GM12892 (cell line): ENCODE measurements at regions not wholly inside any gene's neighbourhood (a gene's known extent, or its start where the extent isn't known, plus 50 kb on each side); places are given as distances from the start of the nearest gene placed in this dataset.

Experiments
- DNase-seq: peaks from one replicate; pipeline ENCODE4 v3.0.0; 2011; ENCODE audit not compliant: insufficient read length
- FAIRE-seq: peaks from 2 replicates; lab custom pipeline; 2011; peaks lifted over from hg19 to GRCh38; lab: Jason Lieb, UNC
- POLR2A ChIP-seq: IDR thresholded peaks from 2 replicates; pipeline ENCODE4 v1.6.1; 2011; ENCODE audit warnings: low read depth, low read length, control low read depth
- POLR2AphosphoS5 ChIP-seq: IDR thresholded peaks from 2 replicates; pipeline ENCODE4 v1.6.1; 2011; ENCODE audit warnings: low read depth, low read length, control low read depth
- TAF1 ChIP-seq: IDR thresholded peaks from 2 replicates; pipeline ENCODE4 v1.6.1; 2011; ENCODE audit warnings: low read depth, mild to moderate bottlenecking, control low read depth, low read length, borderline replicate concordance

DNA sequence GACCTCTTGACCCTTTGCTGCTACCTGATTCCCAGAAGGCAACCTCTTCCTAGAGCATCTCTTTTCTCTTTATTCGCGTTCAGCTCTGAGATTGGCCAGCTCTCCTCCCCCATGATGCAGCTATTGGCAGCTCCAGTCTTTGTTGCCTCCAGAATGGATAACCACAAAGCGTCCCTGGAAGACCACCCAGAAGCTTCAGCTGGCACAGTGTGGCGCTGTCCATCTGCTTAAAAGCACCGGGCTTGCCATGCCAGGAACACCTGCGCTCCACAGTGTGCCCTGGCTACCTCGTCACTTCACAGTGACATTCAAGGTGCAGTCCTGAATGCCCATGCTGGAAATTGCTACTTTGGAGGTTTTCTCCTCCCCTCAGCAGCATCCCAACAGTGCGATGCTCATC, 353.9 kb downstream of the LMO4 start:
- no peak for FAIRE-seq
- DNase-seq: no peak
- TF ChIP-seq TAF1 (no peak), POLR2A (no peak), POLR2AphosphoS5 (no peak)

DNA sequence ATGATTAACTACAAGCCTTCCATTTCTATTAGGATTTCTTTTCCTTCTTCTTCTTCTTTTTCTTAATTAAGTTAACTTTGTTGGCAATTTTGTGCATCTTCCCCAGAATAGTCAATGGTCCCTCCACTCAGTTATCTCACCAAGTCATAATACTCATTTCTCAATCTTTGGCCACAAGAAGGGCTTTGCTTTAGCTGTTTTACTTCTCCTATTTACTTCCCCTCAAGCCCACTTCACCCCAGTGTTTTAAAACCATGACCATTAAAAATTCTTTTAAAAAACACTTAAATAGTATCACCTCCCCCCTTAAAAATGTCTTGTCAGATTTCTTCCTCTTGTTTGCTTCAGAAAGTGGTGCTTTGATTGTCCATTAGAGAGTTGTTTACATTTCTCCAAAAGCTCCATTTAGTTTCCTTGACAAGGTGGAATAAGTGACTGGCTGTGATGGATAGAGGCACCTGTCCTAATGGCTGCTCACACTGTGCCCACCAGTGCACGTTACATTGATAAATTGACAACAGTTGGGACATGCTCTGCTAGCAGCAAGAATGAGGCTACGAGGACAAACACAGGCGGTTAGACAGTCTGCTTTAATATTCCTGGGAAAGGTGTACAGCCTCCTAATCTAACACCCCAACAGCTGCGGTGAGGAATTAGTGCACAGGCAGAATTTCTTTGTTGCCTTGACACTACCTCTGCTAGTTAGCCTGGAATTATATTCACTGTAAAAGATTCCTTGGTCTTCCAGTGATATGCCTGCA, 354.7 kb downstream of the LMO4 start:
- DNase-seq (no peak), FAIRE-seq (no peak)
- no peak for TF ChIP-seq TAF1
- TF ChIP-seq POLR2A: no peak
- TF ChIP-seq POLR2AphosphoS5: no peak

DNA sequence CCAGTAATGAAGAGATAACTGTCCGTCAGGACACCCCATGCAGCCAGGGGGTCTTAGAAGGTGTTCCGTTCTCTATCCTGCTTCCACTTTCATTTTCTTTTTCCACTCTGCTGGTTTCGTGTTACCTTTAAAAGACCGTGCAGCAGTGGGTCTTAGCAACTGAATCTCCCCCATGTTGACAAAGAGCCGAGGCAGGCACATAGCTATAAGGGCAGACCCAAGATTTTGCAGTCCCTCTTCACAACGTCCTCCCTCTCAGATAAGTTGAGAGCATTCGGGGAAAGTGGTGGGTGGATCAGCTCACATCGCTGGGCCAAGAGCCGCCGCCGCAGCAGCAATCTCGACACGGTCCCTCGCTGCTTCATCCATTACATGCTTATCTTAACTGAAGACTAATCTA, 355.5 kb downstream of the LMO4 start:
- FAIRE-seq: no peak
- DNase-seq: no peak
- TF ChIP-seq POLR2A (no peak), TAF1 (no peak), POLR2AphosphoS5 (no peak)

DNA sequence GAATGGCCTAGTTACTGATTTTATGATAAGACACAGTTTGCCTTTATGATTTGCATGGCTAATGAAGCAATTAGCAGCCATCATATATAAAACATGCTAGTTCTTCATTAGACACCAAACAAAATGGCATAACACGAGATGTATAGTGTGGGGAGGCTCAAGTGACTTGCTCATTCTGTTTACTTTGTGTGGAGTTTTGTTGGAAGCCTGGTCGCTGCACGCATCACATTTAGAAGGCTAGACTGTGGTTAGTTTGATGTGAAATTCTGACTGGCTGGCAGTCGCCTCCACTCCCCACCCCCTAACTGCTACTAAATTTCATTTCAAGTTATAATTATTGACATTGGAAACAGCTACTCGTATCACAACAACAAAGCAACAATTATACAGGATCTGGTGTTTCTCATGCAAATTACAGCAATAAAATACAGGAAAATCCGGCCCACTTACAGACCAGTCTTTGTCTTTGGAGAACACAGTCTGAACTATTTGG, 356.1 kb downstream of the LMO4 start:
- no peak for FAIRE-seq
- no peak for DNase-seq
- TF ChIP-seq POLR2A: no peak
- no peak for TF ChIP-seq POLR2AphosphoS5
- TF ChIP-seq TAF1: no peak

DNA sequence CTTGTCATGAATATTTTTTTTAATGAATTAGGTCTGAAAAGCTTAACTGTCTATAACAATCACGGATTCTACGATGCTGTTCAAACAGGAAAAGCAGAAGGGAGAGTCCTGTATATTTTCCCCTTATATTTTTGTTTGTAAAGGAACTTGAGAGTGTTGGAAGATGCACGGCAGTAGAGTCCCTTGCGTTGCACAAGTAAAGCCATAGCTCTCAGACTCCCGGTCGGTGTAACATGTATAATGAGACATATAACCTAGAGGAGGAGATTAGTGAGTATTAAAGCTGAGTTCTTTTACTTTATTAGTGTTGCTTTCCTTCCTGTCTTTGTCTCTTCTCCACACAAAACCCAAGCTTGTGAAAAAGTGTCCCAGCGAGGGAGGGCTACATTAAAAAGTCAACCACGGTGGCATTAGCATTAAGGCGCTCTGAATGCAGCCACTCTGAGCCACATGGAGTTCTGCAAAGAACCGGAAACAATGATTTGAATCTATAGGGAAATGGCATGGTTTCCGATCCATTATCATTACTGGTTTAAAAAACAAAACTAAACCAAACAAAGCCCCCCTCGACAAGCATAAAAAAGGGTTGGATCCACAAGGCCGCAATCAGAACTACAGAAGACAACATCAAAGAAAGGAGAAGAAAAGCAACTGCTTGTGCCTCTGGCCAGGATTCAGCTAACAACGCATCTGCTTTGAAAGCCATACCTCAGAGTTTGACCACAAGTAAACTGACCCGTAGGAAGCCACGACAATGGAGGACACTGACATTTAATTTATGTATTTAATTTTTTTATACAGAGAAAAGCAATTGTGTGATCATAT, 356.8 kb downstream of the LMO4 start:
- no peak for DNase-seq
- no peak for TF ChIP-seq POLR2AphosphoS5
- TF ChIP-seq TAF1: no peak
- no peak for TF ChIP-seq POLR2A
- FAIRE-seq: no peak

DNA sequence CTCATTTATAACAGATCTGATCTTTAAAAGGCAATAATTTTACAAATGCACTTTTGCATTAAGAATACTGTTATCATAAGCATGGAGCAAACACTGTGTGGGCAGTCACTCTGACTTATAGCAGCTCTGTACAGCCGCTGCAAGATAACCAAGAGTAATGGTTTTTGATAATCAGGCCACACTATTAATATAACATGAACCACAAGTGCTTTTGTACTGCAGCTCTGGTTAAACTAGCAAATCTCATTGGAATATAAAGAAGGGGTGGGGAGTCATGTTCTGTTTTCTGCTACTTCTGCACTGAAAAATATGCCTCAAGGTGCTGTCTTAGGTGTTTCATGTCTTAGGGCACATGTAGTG, 357.4 kb downstream of the LMO4 start:
- DNase-seq: no peak
- TF ChIP-seq TAF1 (no peak), POLR2A (no peak), POLR2AphosphoS5 (no peak)
- no peak for FAIRE-seq

DNA sequence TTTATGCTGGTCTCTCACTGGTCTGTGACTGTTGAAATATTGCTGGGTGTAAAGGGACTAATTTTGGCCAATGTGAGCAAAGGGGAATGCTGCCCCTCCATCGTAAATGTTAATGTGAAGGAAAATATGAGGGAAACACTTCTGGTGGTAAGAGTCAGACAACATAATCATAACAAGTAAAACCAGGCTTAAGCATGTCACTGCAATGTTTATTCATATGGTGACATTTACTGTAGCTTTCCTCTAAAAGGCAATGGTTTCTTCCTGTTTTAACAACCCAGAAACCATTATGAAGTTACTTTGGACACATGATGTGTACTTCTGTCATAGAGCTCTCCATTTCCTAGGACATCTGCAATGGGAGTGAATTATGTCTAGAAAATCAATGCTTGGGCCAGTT, 358.0 kb downstream of the LMO4 start:
- no peak for FAIRE-seq
- TF ChIP-seq POLR2AphosphoS5 (no peak), TAF1 (no peak), POLR2A (no peak)
- no peak for DNase-seq

DNA sequence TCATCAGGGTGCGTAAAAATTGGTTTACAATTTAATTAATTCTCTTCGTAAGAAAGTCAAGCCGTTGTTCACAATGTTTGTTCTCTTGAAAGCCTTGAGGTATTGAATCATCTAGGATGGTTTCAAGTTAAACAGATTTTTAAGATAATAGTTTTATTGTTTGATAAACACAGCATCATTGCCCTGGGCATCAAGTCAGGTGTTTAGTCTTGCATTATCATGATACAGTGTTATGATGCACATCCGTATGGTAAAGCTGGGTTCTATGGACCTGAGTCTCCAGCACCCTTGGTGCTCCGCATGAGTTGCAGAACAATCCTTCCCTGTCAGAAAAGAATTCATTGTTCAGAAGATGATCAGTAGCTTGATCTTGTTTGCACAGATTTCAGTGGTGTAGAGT, 359.5 kb downstream of the LMO4 start:
- FAIRE-seq: no peak
- TF ChIP-seq TAF1 (no peak), POLR2AphosphoS5 (no peak), POLR2A (no peak)
- no peak for DNase-seq

DNA sequence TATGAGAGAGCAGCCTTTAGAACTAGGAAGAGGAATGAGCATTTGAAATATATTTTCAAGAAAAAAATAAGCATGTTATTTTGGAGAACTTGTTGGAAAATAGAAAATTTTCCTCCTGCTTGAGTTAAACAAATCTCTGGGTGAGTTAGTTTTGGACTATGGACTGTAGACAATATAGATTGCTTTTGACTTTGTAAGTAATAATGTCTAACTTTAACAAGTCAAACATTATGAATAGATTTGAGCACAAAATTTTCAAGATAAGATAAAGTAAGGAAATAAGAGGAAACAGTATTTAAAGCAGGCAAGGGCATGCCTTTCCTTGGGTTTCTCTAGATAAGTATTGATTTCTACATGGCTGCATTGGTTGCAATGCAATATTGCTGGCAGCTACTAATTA, 360.8 kb downstream of the LMO4 start:
- no peak for FAIRE-seq
- TF ChIP-seq POLR2AphosphoS5 (no peak), TAF1 (no peak), POLR2A (no peak)
- DNase-seq: no peak

DNA sequence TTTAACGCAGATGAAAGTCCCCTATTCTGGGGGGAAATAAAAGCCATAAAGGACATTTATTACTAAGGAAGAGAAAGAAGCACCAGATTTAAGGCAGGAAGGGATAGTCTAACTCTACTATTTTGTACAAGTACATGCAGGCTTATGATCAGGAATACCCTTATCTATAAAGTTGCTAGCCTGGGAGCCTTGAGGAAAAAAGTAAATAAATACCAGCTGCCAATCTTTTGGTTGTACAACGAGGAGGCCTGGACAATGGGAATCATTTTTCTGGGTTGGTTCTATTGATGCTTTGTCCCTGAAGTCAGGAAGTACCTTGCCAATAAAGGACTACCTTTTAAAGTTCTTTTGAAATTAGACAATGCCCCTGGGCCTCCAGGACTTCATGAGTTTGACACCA, 367.8 kb downstream of the LMO4 start:
- no peak for TF ChIP-seq POLR2AphosphoS5
- TF ChIP-seq POLR2A: no peak
- TF ChIP-seq TAF1: no peak
- FAIRE-seq (no peak), DNase-seq (no peak)

DNA sequence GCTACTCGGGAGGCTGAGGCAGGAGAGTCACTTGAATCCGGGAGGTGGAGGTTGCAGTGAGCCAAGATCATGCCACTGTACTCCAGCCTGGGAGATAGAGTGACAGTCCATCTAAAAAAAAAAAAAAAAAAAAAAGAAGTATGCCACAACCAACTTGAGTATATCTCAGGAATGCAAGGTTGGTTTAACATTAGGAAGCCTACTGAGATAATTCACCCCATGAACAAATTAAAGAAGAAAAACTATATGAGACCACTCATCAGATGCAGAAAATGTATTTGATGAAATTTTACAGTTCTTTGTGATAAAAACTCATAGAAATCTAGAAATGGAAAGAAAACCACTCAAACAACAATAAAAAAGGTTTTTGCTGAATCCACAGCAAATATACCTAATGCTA, 373.8 kb downstream of the LMO4 start:
- FAIRE-seq: no peak

DNA sequence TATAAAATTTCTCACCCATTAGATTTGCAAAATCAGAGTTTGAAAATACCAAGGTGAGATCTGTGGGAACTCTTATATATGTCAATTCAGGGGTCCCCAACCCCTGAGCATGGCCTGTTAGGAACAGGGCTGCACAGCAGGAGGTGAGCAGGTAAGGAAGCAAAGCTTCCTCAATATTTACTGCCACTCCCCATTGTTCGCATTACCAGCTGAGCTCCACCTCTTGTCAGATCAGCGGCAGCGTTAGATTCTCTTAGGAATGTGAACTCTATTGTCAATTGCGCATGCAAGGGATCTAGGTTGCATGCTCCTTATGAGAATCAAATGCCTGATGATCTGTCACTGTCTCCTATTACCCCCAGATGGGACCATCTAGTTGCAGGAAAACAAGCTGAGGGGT, 376.6 kb downstream of the LMO4 start:
- DNase-seq (no peak), FAIRE-seq (no peak)
- TF ChIP-seq TAF1: no peak
- no peak for TF ChIP-seq POLR2AphosphoS5
- TF ChIP-seq POLR2A: no peak

More for the DNA sequence above, 373.8 kb downstream of the LMO4 start:
- no peak for DNase-seq
- TF ChIP-seq POLR2AphosphoS5 (no peak), TAF1 (no peak), POLR2A (no peak)

DNA sequence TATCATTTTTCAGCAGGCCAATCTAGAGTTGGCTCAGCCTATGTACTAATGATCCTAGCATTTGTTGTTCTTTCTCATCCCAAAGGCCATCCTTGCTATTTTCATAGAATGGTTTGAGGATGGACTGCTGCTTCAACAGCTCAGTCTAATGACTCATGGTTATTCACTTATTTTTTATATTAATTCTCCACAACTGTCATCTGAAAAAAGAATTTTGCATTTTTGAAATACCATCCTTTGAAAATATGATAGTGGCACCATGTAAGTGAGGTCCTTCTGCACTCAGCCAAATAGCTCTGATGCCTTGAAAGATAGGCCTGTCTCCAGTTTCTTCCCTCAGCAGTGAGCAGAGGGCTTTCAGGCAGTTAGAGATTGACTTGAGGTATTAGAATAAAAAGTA, 377.5 kb downstream of the LMO4 start:
- no peak for FAIRE-seq
- TF ChIP-seq POLR2AphosphoS5 (no peak), TAF1 (no peak), POLR2A (no peak)
- no peak for DNase-seq
